Glutamatergic neuron (in vitro differentiated cells): ENCODE measurements at regions not wholly inside any gene's neighbourhood (a gene's known extent, or its start where the extent isn't known, plus 50 kb on each side); places are given as distances from the start of the nearest gene placed in this dataset.
A peak's percentile ranks its signal among the peaks of the same experiment; 100 is the strongest.

ENCODE experiments used
- DNase-seq: peaks from one replicate; pipeline ENCODE4 v3.0.0; 2022
- H3K27ac Mint-ChIP-seq: one replicate; pipeline ENCODE4 v1.8.0; 2020; ENCODE audit warnings: mild to moderate bottlenecking, mixed read lengths, inconsistent platforms; ENCODE audit not compliant: unreplicated experiment
- H3K27me3 Mint-ChIP-seq: one replicate; pipeline ENCODE4 v1.8.0; 2020; ENCODE audit warnings: mild to moderate bottlenecking, moderate library complexity, mixed read lengths, inconsistent platforms; ENCODE audit not compliant: unreplicated experiment
- H3K36me3 Mint-ChIP-seq: one replicate; pipeline ENCODE4 v1.8.0; 2020; ENCODE audit warnings: mild to moderate bottlenecking, mixed read lengths, inconsistent platforms; ENCODE audit not compliant: unreplicated experiment
- H3K4me1 Mint-ChIP-seq: one replicate; pipeline ENCODE4 v1.8.0; 2020; ENCODE audit warnings: mild to moderate bottlenecking, low read depth, mixed read lengths, inconsistent platforms; ENCODE audit not compliant: unreplicated experiment
- H3K4me3 Mint-ChIP-seq: one replicate; pipeline ENCODE4 v1.8.0; 2020; ENCODE audit warnings: mild to moderate bottlenecking, mixed read lengths, inconsistent platforms; ENCODE audit not compliant: unreplicated experiment
- H3K9me3 Mint-ChIP-seq: one replicate; pipeline ENCODE4 v1.8.0; 2020; ENCODE audit warnings: mild to moderate bottlenecking, moderate library complexity, mixed read lengths, inconsistent platforms; ENCODE audit not compliant: unreplicated experiment
- CTCF ChIP-seq: fragments of 200-600 bp; sonication (generic); IDR thresholded peaks from one replicate; pipeline ENCODE4 v1.5.0; 2021; ENCODE audit not compliant: partially characterized antibody, unreplicated experiment

- Mint-ChIP-seq H3K27me3 (no peaks in the 10 kb centered on the region), H3K4me1 (no peaks in the 10 kb centered on the region), H3K9me3 (no peaks in the 10 kb centered on the region), H3K4me3 (no peak overlapping the region), H3K36me3 (no peaks in the 10 kb centered on the region), H3K27ac (no peak overlapping the region)
- no peak for TF ChIP-seq CTCF
- DNase-seq: no peak
Measured at GRCh38 chr12:62168411-62168810, 91.8 kb upstream of the USP15 start.

GRCh38 chr12:62170241-62170640 lies 90.0 kb upstream of the USP15 start:
- H3K27ac Mint-ChIP-seq: no peak overlapping the region
- no peaks in the 10 kb centered on the region for H3K36me3 Mint-ChIP-seq
- H3K4me3 Mint-ChIP-seq: no peak overlapping the region
- no peak for TF ChIP-seq CTCF
- H3K9me3 Mint-ChIP-seq: no peaks in the 10 kb centered on the region
- no peaks in the 10 kb centered on the region for H3K27me3 Mint-ChIP-seq
- no peak for DNase-seq
- no peaks in the 10 kb centered on the region for H3K4me1 Mint-ChIP-seq

GRCh38 chr12:62190689-62191490 lies 69.3 kb upstream of the USP15 start:
- Mint-ChIP-seq H3K27ac (no peak overlapping the region), H3K4me3 (peak overlapping the region; percentile 93), H3K27me3 (peaks cover 3% of the 10 kb centered on the region), H3K4me1 (peaks cover 6% of the 10 kb centered on the region), H3K9me3 (no peaks in the 10 kb centered on the region), H3K36me3 (no peaks in the 10 kb centered on the region)
- peak; percentile 48 for DNase-seq
- TF ChIP-seq CTCF: no peak

- TF ChIP-seq CTCF: no peak
- H3K36me3 Mint-ChIP-seq: no peaks in the 10 kb centered on the region
- H3K4me3 Mint-ChIP-seq: peak overlapping the region; percentile 93
- peaks cover 6% of the 10 kb centered on the region for H3K4me1 Mint-ChIP-seq
- peak; percentile 49 for DNase-seq
- no peaks in the 10 kb centered on the region for H3K9me3 Mint-ChIP-seq
- peaks cover 3% of the 10 kb centered on the region for H3K27me3 Mint-ChIP-seq
- H3K27ac Mint-ChIP-seq: no peak overlapping the region
Measured at GRCh38 chr12:62191491-62192179, 68.6 kb upstream of the USP15 start.
